K562 (cell line): ENCODE measurements at regions not wholly inside any gene's neighbourhood (a gene's known extent, or its start where the extent isn't known, plus 50 kb on each side); places are given as distances from the start of the nearest gene placed in this dataset.

ENCODE experiments used
- RB1 ChIP-seq: fragments of 450-650 bp; IDR thresholded peaks from 2 replicates; pipeline ENCODE4 v1.6.1; 2017; ENCODE audit warnings: low read depth, mild to moderate bottlenecking
- SP1 ChIP-seq: sonication (generic); formaldehyde crosslinking; IDR thresholded peaks from 2 replicates; pipeline ENCODE4 v1.8.1; 2022; ENCODE audit warnings: mild to moderate bottlenecking, missing genetic modification reagents
- TF ChIP-seq, protein P1 (sequence below), 3 experiments: IDR thresholded peaks in 2 of 3; conservative IDR thresholded peaks in 1 of 3; 2 replicates each; pipeline ENCODE4 v1.5.1; 2011 to 2012; ENCODE audit warnings: low read length in 3 of 3, mild to moderate bottlenecking in 3 of 3, control low read depth in 2 of 3, improper control_type of control experiment in 1 of 3, inconsistent platforms in 1 of 3, low read depth in 1 of 3, mixed read lengths in 1 of 3, moderate library complexity in 1 of 3; ENCODE audit not compliant: insufficient read depth in 2 of 3
- TF ChIP-seq, protein P2 (sequence below): sonication (generic); formaldehyde crosslinking; IDR thresholded peaks from 2 replicates; pipeline ENCODE4 v1.5.0; 2020; ENCODE audit warnings: missing genetic modification reagents

DNA sequence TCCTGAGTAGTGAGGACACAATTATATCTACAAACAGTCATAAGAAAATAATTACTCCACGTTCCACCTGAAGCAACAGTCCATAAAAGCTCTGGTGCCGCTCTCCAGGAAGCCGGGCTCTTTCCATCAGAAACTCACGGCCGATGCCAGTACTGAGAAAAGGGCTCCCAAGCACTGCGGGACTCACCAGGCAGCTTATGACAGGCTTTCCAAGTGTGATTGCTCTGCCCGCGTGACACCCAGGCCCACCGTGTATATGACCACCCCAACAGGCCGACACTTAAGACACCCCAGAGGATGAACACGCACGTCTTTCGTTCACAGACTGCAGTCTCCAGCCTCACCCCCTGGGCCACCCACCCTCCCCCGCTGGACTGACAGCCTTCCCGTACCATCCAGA lies 199.0 kb downstream of the UQCRFS1 start:
- TF ChIP-seq, protein P1, sequence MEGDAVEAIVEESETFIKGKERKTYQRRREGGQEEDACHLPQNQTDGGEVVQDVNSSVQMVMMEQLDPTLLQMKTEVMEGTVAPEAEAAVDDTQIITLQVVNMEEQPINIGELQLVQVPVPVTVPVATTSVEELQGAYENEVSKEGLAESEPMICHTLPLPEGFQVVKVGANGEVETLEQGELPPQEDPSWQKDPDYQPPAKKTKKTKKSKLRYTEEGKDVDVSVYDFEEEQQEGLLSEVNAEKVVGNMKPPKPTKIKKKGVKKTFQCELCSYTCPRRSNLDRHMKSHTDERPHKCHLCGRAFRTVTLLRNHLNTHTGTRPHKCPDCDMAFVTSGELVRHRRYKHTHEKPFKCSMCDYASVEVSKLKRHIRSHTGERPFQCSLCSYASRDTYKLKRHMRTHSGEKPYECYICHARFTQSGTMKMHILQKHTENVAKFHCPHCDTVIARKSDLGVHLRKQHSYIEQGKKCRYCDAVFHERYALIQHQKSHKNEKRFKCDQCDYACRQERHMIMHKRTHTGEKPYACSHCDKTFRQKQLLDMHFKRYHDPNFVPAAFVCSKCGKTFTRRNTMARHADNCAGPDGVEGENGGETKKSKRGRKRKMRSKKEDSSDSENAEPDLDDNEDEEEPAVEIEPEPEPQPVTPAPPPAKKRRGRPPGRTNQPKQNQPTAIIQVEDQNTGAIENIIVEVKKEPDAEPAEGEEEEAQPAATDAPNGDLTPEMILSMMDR (IDR thresholded peaks at IDR 0.05 in 2 of 3, conservative IDR thresholded peaks at IDR 0.05 in 1 of 3; ENCODE audit: insufficient read depth in 2 of 3, low read depth in 1 of 3, low read length in 3 of 3) = no peak
- TF ChIP-seq, protein P2, sequence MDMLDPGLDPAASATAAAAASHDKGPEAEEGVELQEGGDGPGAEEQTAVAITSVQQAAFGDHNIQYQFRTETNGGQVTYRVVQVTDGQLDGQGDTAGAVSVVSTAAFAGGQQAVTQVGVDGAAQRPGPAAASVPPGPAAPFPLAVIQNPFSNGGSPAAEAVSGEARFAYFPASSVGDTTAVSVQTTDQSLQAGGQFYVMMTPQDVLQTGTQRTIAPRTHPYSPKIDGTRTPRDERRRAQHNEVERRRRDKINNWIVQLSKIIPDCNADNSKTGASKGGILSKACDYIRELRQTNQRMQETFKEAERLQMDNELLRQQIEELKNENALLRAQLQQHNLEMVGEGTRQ = no peak
- no peak for TF ChIP-seq RB1
- TF ChIP-seq SP1 (CRISPR knock-in tag) = no peak
